Natural killer cell treated with Interleukin-12 subunit alpha and Interleukin-12 subunit beta and Interleukin-15 and Interleukin-18, amount 100 ng/mL, for 72 hours (primary cell): ENCODE measurements at regions not wholly inside any gene's neighbourhood (a gene's known extent, or its start where the extent isn't known, plus 50 kb on each side); places are given as distances from the start of the nearest gene placed in this dataset.
"Not testable (repeated sequence)": the region's sequence is repeated elsewhere in the genome, so short reads cannot be mapped to it uniquely, and the experiment has no call there.

Experiments
- ATAC-seq, 2 donors: fragments of 150-1000 bp; cut with Tn5 transposase in 1 of 2; sonication (Bioruptor Pico), chemical (Tn5 transposase) in 1 of 2; 2 replicates each; pipeline ENCODE4 v1.10.0; 2021
- DNase-seq: peaks from one replicate; pipeline ENCODE4 v3.0.0; 2022; ENCODE audit warnings: low spot score
- H3K27ac Mint-ChIP-seq, 2 donors: 1 replicate in 1 of 2; 2 replicates in 1 of 2; pipeline ENCODE4 v1.8.0; 2022; ENCODE audit warnings: mixed read lengths in 2 of 2, mild to moderate bottlenecking in 1 of 2, moderate library complexity in 1 of 2
- H3K27me3 Mint-ChIP-seq, 2 donors: 1 replicate in 1 of 2; 2 replicates in 1 of 2; pipeline ENCODE4 v1.8.0; 2022; ENCODE audit warnings: mixed read lengths in 2 of 2
- H3K36me3 Mint-ChIP-seq: one replicate; pipeline ENCODE4 v1.8.0; 2022; ENCODE audit warnings: mixed read lengths
- H3K4me1 Mint-ChIP-seq, 2 donors: 1 replicate in 1 of 2; 2 replicates in 1 of 2; pipeline ENCODE4 v1.8.0; 2022; ENCODE audit warnings: low read depth in 2 of 2, mixed read lengths in 2 of 2, mild to moderate bottlenecking in 1 of 2
- H3K4me3 Mint-ChIP-seq: one replicate; pipeline ENCODE4 v1.8.0; 2022; ENCODE audit warnings: mixed read lengths
- H3K9me3 Mint-ChIP-seq: 2 replicates; pipeline ENCODE4 v1.8.0; 2022; ENCODE audit warnings: mixed read lengths

- not testable (repeated sequence) for H3K4me3 Mint-ChIP-seq, DNase-seq, H3K9me3 Mint-ChIP-seq, H3K4me1 Mint-ChIP-seq, H3K36me3 Mint-ChIP-seq, H3K27ac Mint-ChIP-seq, ATAC-seq
- H3K27me3 Mint-ChIP-seq = peaks cover 11% of the 10 kb centered on the region in 2 donors
Measured at GRCh38 chr12:54799966-54800365, 54.4 kb upstream of the MUCL1 start.

- ATAC-seq (no peak), DNase-seq (no peak)
- Mint-ChIP-seq H3K27ac (no peak overlapping the region), H3K4me3 (no peak overlapping the region), H3K36me3 (no peaks in the 10 kb centered on the region), H3K9me3 (no peaks in the 10 kb centered on the region), H3K27me3 (peaks cover 11 to 14% of the 10 kb centered on the region in 2 donors), H3K4me1 (no peaks in the 10 kb centered on the region)
Measured at GRCh38 chr12:54798651-54799050, 55.7 kb upstream of the MUCL1 start.

- no peaks in the 10 kb centered on the region for H3K9me3 Mint-ChIP-seq
- no peak overlapping the region for H3K27ac Mint-ChIP-seq
- H3K27me3 Mint-ChIP-seq = peaks cover 11 to 14% of the 10 kb centered on the region in 2 donors
- H3K4me1 Mint-ChIP-seq = no peaks in the 10 kb centered on the region
- ATAC-seq = no peak
- no peak overlapping the region for H3K4me3 Mint-ChIP-seq
- no peaks in the 10 kb centered on the region for H3K36me3 Mint-ChIP-seq
- DNase-seq = no peak
Measured at GRCh38 chr12:54796991-54797390, 57.3 kb upstream of the MUCL1 start.

GRCh38 chr12:54795644-54796043, 58.7 kb upstream of the MUCL1 start:
- ATAC-seq = no peak
- no peak for DNase-seq
- H3K4me3 Mint-ChIP-seq = no peak overlapping the region
- peaks cover 11 to 14% of the 10 kb centered on the region in 2 donors for H3K27me3 Mint-ChIP-seq
- H3K9me3 Mint-ChIP-seq = no peaks in the 10 kb centered on the region
- H3K36me3 Mint-ChIP-seq = no peaks in the 10 kb centered on the region
- no peaks in the 10 kb centered on the region for H3K4me1 Mint-ChIP-seq
- H3K27ac Mint-ChIP-seq = no peak overlapping the region

GRCh38 chr12:54786081-54786480, 68.2 kb upstream of the MUCL1 start:
- Mint-ChIP-seq H3K27me3 (peaks cover 16 to 19% of the 10 kb centered on the region in 2 donors), H3K36me3 (peaks cover 26% of the 10 kb centered on the region), H3K4me3 (no peak overlapping the region), H3K9me3 (peaks cover 16% of the 10 kb centered on the region), H3K27ac (no peak overlapping the region), H3K4me1 (no peaks in the 10 kb centered on the region)
- DNase-seq (no peak), ATAC-seq (no peak)

GRCh38 chr12:54784115-54784514, 70.2 kb upstream of the MUCL1 start:
- Mint-ChIP-seq H3K27ac (no peak overlapping the region), H3K27me3 (peaks cover 20 to 25% of the 10 kb centered on the region in 2 donors), H3K4me1 (no peaks in the 10 kb centered on the region), H3K36me3 (peaks cover 26% of the 10 kb centered on the region), H3K4me3 (no peak overlapping the region), H3K9me3 (peaks cover 16% of the 10 kb centered on the region)
- ATAC-seq = no peak
- DNase-seq = no peak

GRCh38 chr12:54777031-54777430, 77.3 kb upstream of the MUCL1 start:
- not testable (repeated sequence) for H3K4me1 Mint-ChIP-seq, H3K4me3 Mint-ChIP-seq, ATAC-seq, H3K9me3 Mint-ChIP-seq, H3K27ac Mint-ChIP-seq, H3K36me3 Mint-ChIP-seq, DNase-seq
- H3K27me3 Mint-ChIP-seq = peaks cover 23 to 49% of the 10 kb centered on the region in 2 donors

GRCh38 chr12:54773593-54773992, 80.7 kb upstream of the MUCL1 start:
- H3K9me3 Mint-ChIP-seq = no peaks in the 10 kb centered on the region
- H3K27me3 Mint-ChIP-seq = peaks cover 17 to 53% of the 10 kb centered on the region in 2 donors
- no peaks in the 10 kb centered on the region for H3K4me1 Mint-ChIP-seq
- DNase-seq (no peak), ATAC-seq (no peak)
- peaks cover 13% of the 10 kb centered on the region for H3K36me3 Mint-ChIP-seq
- H3K27ac Mint-ChIP-seq = no peak overlapping the region
- H3K4me3 Mint-ChIP-seq = no peak overlapping the region

GRCh38 chr12:54765652-54766051, 88.7 kb upstream of the MUCL1 start:
- Mint-ChIP-seq H3K9me3 (no peaks in the 10 kb centered on the region), H3K4me1 (peaks cover 5 to 6% of the 10 kb centered on the region in 2 donors), H3K36me3 (peaks cover 4% of the 10 kb centered on the region), H3K27ac (peak overlapping the region in 1 of 2 donors; percentile 26), H3K27me3 (peaks cover 0 to 7% of the 10 kb centered on the region in 2 donors), H3K4me3 (no peak overlapping the region)
- no peak for DNase-seq
- no peak for ATAC-seq

- Mint-ChIP-seq H3K36me3 (peaks cover 12% of the 10 kb centered on the region), H3K4me3 (no peak overlapping the region)
Measured at GRCh38 chr12:54762390-54762789, 91.9 kb upstream of the MUCL1 start.

GRCh38 chr12:54759751-54760150, 94.6 kb upstream of the MUCL1 start:
- peaks cover 8% of the 10 kb centered on the region for H3K9me3 Mint-ChIP-seq
- H3K4me1 Mint-ChIP-seq = peaks cover 0 to 3% of the 10 kb centered on the region in 2 donors
- H3K27me3 Mint-ChIP-seq = no peaks in the 10 kb centered on the region
- H3K4me3 Mint-ChIP-seq = no peak overlapping the region
- H3K27ac Mint-ChIP-seq = no peak overlapping the region
- DNase-seq (no peak), ATAC-seq (peak; percentile 36 to 70)
- peaks cover 12% of the 10 kb centered on the region for H3K36me3 Mint-ChIP-seq

More at GRCh38 chr12:54762390-54762789, 91.9 kb upstream of the MUCL1 start:
- Mint-ChIP-seq H3K27me3 (no peaks in the 10 kb centered on the region), H3K4me1 (peaks cover 6 to 9% of the 10 kb centered on the region in 2 donors), H3K27ac (no peak overlapping the region), H3K9me3 (peaks cover 8% of the 10 kb centered on the region)
- DNase-seq = no peak
- ATAC-seq = no peak

- H3K4me1 Mint-ChIP-seq = peaks cover 11 to 18% of the 10 kb centered on the region in 2 donors
- H3K36me3 Mint-ChIP-seq = no peaks in the 10 kb centered on the region
- H3K27me3 Mint-ChIP-seq = no peaks in the 10 kb centered on the region
- no peak overlapping the region for H3K4me3 Mint-ChIP-seq
- no peak for ATAC-seq
- no peak for DNase-seq
- H3K9me3 Mint-ChIP-seq = no peaks in the 10 kb centered on the region
- H3K27ac Mint-ChIP-seq = no peak overlapping the region
Measured at GRCh38 chr12:54751493-54751892, 102.8 kb upstream of the MUCL1 start.

- peak; percentile 62 to 81 for ATAC-seq
- DNase-seq = peak; percentile 72
- Mint-ChIP-seq H3K36me3 (no peaks in the 10 kb centered on the region), H3K4me1 (peaks cover 14 to 18% of the 10 kb centered on the region in 2 donors), H3K27me3 (no peaks in the 10 kb centered on the region), H3K4me3 (peak overlapping the region; percentile 18), H3K9me3 (no peaks in the 10 kb centered on the region), H3K27ac (peak overlapping the region in 1 of 2 donors; percentile 5)
Measured at GRCh38 chr12:54749191-54749818, 101.1 kb upstream of the DCD start.

- H3K36me3 Mint-ChIP-seq = peaks cover 4% of the 10 kb centered on the region
- no peak overlapping the region for H3K27ac Mint-ChIP-seq
- H3K9me3 Mint-ChIP-seq = no peaks in the 10 kb centered on the region
- ATAC-seq = no peak
- no peak overlapping the region for H3K4me3 Mint-ChIP-seq
- H3K4me1 Mint-ChIP-seq = peaks cover 35 to 36% of the 10 kb centered on the region in 2 donors
- no peaks in the 10 kb centered on the region for H3K27me3 Mint-ChIP-seq
- no peak for DNase-seq
Measured at GRCh38 chr12:54744590-54744989, 96.4 kb upstream of the DCD start.

GRCh38 chr12:54740882-54741281, 92.7 kb upstream of the DCD start:
- Mint-ChIP-seq H3K27ac (peak overlapping the region; percentile 68 to 76), H3K27me3 (no peaks in the 10 kb centered on the region), H3K9me3 (no peaks in the 10 kb centered on the region), H3K4me1 (peaks cover 45 to 49% of the 10 kb centered on the region in 2 donors), H3K36me3 (peaks cover 12% of the 10 kb centered on the region), H3K4me3 (peak overlapping the region; percentile 58)
- DNase-seq (no peak), ATAC-seq (no peak)
